ENCODE measurements at regions not wholly inside any gene's neighbourhood (a gene's known extent, or its start where the extent isn't known, plus 50 kb on each side); places are given as distances from the start of the nearest gene placed in this dataset.

DNA sequence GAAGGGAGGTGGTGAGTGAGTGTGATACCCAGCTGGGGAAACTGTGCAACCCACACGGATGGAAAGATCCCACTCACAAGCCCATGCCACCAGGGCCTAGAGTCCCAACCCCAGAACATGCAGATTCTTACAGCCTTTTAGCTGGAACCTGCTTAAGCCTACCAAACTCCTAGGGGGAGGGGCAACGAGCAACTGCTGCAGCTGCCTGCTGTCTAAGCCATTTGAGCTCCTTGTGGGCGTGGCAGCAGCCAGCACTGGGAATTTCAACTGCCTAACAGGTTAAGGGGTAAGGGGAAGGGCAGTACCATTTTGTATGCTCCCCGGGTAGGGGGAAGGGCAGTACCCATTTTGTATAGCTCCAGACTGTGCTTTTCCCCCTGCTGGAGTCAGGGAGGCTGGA, 673.2 kb upstream of the BCHE start:
- TF ChIP-seq, protein P1, sequence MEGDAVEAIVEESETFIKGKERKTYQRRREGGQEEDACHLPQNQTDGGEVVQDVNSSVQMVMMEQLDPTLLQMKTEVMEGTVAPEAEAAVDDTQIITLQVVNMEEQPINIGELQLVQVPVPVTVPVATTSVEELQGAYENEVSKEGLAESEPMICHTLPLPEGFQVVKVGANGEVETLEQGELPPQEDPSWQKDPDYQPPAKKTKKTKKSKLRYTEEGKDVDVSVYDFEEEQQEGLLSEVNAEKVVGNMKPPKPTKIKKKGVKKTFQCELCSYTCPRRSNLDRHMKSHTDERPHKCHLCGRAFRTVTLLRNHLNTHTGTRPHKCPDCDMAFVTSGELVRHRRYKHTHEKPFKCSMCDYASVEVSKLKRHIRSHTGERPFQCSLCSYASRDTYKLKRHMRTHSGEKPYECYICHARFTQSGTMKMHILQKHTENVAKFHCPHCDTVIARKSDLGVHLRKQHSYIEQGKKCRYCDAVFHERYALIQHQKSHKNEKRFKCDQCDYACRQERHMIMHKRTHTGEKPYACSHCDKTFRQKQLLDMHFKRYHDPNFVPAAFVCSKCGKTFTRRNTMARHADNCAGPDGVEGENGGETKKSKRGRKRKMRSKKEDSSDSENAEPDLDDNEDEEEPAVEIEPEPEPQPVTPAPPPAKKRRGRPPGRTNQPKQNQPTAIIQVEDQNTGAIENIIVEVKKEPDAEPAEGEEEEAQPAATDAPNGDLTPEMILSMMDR (optimal IDR thresholded peaks at IDR 0.05 in 1 of 3, IDR thresholded peaks at IDR 0.05 in 1 of 3, conservative IDR thresholded peaks at IDR 0.05 in 1 of 3; ENCODE audit: extremely low read depth in 1 of 3, insufficient read depth in 2 of 3, low read length in 3 of 3): no peak
- no peak for TF ChIP-seq EZH2 (IDR thresholded peaks at IDR 0.05; ENCODE audit: low read length)

Data from keratinocyte (primary cell).